Astrocyte (in vitro differentiated cells and primary cell): ENCODE measurements at regions not wholly inside any gene's neighbourhood (a gene's known extent, or its start where the extent isn't known, plus 50 kb on each side); places are given as distances from the start of the nearest gene placed in this dataset.

Source experiments
- DNase-seq: peaks from one replicate; pipeline ENCODE4 v3.0.0-alpha.2; 2010; ENCODE audit warnings: low read depth
- FAIRE-seq: peaks from 2 replicates; lab custom pipeline; 2011; peaks lifted over from hg19 to GRCh38; lab: Jason Lieb, UNC
- H2AFZ ChIP-seq: 2 replicates; pipeline ENCODE4 v1.6.0; 2012; ENCODE audit warnings: low read depth, low read length, inconsistent platforms
- H3K27ac ChIP-seq: 2 replicates; pipeline ENCODE4 v1.5.1; 2011; ENCODE audit warnings: low read depth, low read length, inconsistent platforms
- H3K27me3 ChIP-seq: 2 replicates; pipeline ENCODE4 v1.6.0; 2011; ENCODE audit warnings: low read length, inconsistent platforms; ENCODE audit not compliant: insufficient read depth
- H3K36me3 ChIP-seq: 2 replicates; pipeline ENCODE4 v1.5.1; 2011; ENCODE audit warnings: low read length, inconsistent platforms; ENCODE audit not compliant: insufficient read depth
- H3K4me1 ChIP-seq: 2 replicates; pipeline ENCODE4 v1.5.1; 2011; ENCODE audit warnings: low read length, inconsistent platforms; ENCODE audit not compliant: insufficient read depth
- H3K4me2 ChIP-seq: 2 replicates; pipeline ENCODE4 v1.6.0; 2012; ENCODE audit warnings: low read length, inconsistent platforms
- H3K4me3 ChIP-seq: 2 replicates; pipeline ENCODE4 v1.5.1; 2011; ENCODE audit warnings: low read depth, mild to moderate bottlenecking, low read length, inconsistent platforms; ENCODE audit not compliant: insufficient read depth
- H3K79me2 ChIP-seq: 2 replicates; pipeline ENCODE4 v1.6.0; 2012; ENCODE audit warnings: mild to moderate bottlenecking, low read length, inconsistent platforms; ENCODE audit not compliant: insufficient read depth
- H3K9ac ChIP-seq: 2 replicates; pipeline ENCODE4 v1.6.0; 2012; ENCODE audit warnings: mild to moderate bottlenecking, low read length, inconsistent platforms
- H3K9me3 ChIP-seq: 2 replicates; pipeline ENCODE4 v1.5.1; 2012; ENCODE audit warnings: low read depth, mild to moderate bottlenecking, low read length, inconsistent platforms; ENCODE audit not compliant: insufficient read depth
- H4K20me1 ChIP-seq: 2 replicates; pipeline ENCODE4 v1.6.0; 2012; ENCODE audit warnings: low read length, inconsistent platforms; ENCODE audit not compliant: insufficient read depth
- H3K27ac Mint-ChIP-seq: one replicate; pipeline ENCODE4 v1.8.0; 2021; ENCODE audit warnings: mild to moderate bottlenecking, mixed read lengths; ENCODE audit not compliant: unreplicated experiment
- H3K27me3 Mint-ChIP-seq: one replicate; pipeline ENCODE4 v1.8.0; 2021; ENCODE audit warnings: low read depth, mixed read lengths; ENCODE audit not compliant: unreplicated experiment
- H3K36me3 Mint-ChIP-seq: one replicate; pipeline ENCODE4 v1.8.0; 2021; ENCODE audit warnings: low read depth, mixed read lengths; ENCODE audit not compliant: unreplicated experiment
- H3K4me1 Mint-ChIP-seq: one replicate; pipeline ENCODE4 v1.8.0; 2021; ENCODE audit warnings: low read depth, mixed read lengths; ENCODE audit not compliant: unreplicated experiment
- H3K4me3 Mint-ChIP-seq: one replicate; pipeline ENCODE4 v1.8.0; 2021; ENCODE audit warnings: mild to moderate bottlenecking, moderate library complexity, mixed read lengths; ENCODE audit not compliant: unreplicated experiment
- H3K9me3 Mint-ChIP-seq: one replicate; pipeline ENCODE4 v1.8.0; 2021; ENCODE audit warnings: mild to moderate bottlenecking, mixed read lengths; ENCODE audit not compliant: unreplicated experiment
- EZH2 ChIP-seq: IDR thresholded peaks from 2 replicates; pipeline ENCODE4 v1.6.1; 2012; ENCODE audit warnings: mild to moderate bottlenecking, low read length, inconsistent platforms; ENCODE audit not compliant: insufficient read depth
- TF ChIP-seq, protein P1 (sequence below): IDR thresholded peaks from 2 replicates; pipeline ENCODE4 v1.5.1; 2011; ENCODE audit warnings: low read depth, mild to moderate bottlenecking, inconsistent platforms, low read length, moderate library complexity; ENCODE audit not compliant: insufficient read depth

- H3K4me3 ChIP-seq = no peak overlapping the region
- H3K27ac ChIP-seq = no peak overlapping the region
- no peak overlapping the region for H3K9ac ChIP-seq
- Mint-ChIP-seq H3K27ac (no peak overlapping the region), H3K9me3 (peaks cover 5% of the 10 kb centered on the region), H3K4me1 (peaks cover 3% of the 10 kb centered on the region), H3K27me3 (peaks cover 28% of the 10 kb centered on the region), H3K4me3 (no peak overlapping the region), H3K36me3 (no peaks in the 10 kb centered on the region)
- no peak overlapping the region for H3K4me2 ChIP-seq
- no peaks in the 10 kb centered on the region for H3K36me3 ChIP-seq
- DNase-seq (no peak), FAIRE-seq (no peak)
- no peaks in the 10 kb centered on the region for H3K9me3 ChIP-seq
- H2AFZ ChIP-seq = no peak overlapping the region
- no peaks in the 10 kb centered on the region for H3K79me2 ChIP-seq
- H3K27me3 ChIP-seq = no peaks in the 10 kb centered on the region
- H4K20me1 ChIP-seq = no peaks in the 10 kb centered on the region
- H3K4me1 ChIP-seq = no peaks in the 10 kb centered on the region
- no peak for TF ChIP-seq EZH2
- TF ChIP-seq, protein P1, sequence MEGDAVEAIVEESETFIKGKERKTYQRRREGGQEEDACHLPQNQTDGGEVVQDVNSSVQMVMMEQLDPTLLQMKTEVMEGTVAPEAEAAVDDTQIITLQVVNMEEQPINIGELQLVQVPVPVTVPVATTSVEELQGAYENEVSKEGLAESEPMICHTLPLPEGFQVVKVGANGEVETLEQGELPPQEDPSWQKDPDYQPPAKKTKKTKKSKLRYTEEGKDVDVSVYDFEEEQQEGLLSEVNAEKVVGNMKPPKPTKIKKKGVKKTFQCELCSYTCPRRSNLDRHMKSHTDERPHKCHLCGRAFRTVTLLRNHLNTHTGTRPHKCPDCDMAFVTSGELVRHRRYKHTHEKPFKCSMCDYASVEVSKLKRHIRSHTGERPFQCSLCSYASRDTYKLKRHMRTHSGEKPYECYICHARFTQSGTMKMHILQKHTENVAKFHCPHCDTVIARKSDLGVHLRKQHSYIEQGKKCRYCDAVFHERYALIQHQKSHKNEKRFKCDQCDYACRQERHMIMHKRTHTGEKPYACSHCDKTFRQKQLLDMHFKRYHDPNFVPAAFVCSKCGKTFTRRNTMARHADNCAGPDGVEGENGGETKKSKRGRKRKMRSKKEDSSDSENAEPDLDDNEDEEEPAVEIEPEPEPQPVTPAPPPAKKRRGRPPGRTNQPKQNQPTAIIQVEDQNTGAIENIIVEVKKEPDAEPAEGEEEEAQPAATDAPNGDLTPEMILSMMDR = no peak
These were observed 116.2 kb upstream of the GPR26 start for GRCh38 chr10:123549761-123550454.

- H3K79me2 ChIP-seq = no peaks in the 10 kb centered on the region
- no peaks in the 10 kb centered on the region for H4K20me1 ChIP-seq
- H3K9ac ChIP-seq = no peak overlapping the region
- H3K9me3 ChIP-seq = no peaks in the 10 kb centered on the region
- no peak overlapping the region for H3K27ac ChIP-seq
- Mint-ChIP-seq H3K9me3 (peaks cover 5% of the 10 kb centered on the region), H3K36me3 (no peaks in the 10 kb centered on the region), H3K4me1 (peaks cover 3% of the 10 kb centered on the region), H3K27ac (no peak overlapping the region), H3K27me3 (peaks cover 36% of the 10 kb centered on the region), H3K4me3 (no peak overlapping the region)
- H3K27me3 ChIP-seq = no peaks in the 10 kb centered on the region
- H3K4me3 ChIP-seq = no peak overlapping the region
- no peaks in the 10 kb centered on the region for H3K4me1 ChIP-seq
- FAIRE-seq (no peak), DNase-seq (no peak)
- H3K4me2 ChIP-seq = no peak overlapping the region
- TF ChIP-seq EZH2 = no peak
- TF ChIP-seq, protein P1 = no peak
- H2AFZ ChIP-seq = no peak overlapping the region
- H3K36me3 ChIP-seq = no peaks in the 10 kb centered on the region
These were observed 115.5 kb upstream of the GPR26 start for GRCh38 chr10:123550675-123551096.

GRCh38 chr10:123551259-123551658 is 114.9 kb upstream of the GPR26 start:
- no peak overlapping the region for H2AFZ ChIP-seq
- Mint-ChIP-seq H3K9me3 (peaks cover 5% of the 10 kb centered on the region), H3K36me3 (no peaks in the 10 kb centered on the region), H3K4me3 (no peak overlapping the region), H3K4me1 (peaks cover 3% of the 10 kb centered on the region), H3K27ac (no peak overlapping the region), H3K27me3 (peaks cover 40% of the 10 kb centered on the region)
- DNase-seq (no peak), FAIRE-seq (no peak)
- no peak overlapping the region for H3K9ac ChIP-seq
- no peak overlapping the region for H3K4me3 ChIP-seq
- H3K4me1 ChIP-seq = no peaks in the 10 kb centered on the region
- H3K27ac ChIP-seq = no peak overlapping the region
- no peak overlapping the region for H3K4me2 ChIP-seq
- H3K79me2 ChIP-seq = no peaks in the 10 kb centered on the region
- no peaks in the 10 kb centered on the region for H4K20me1 ChIP-seq
- TF ChIP-seq, protein P1 = no peak
- no peak for TF ChIP-seq EZH2
- H3K27me3 ChIP-seq = no peaks in the 10 kb centered on the region
- no peaks in the 10 kb centered on the region for H3K36me3 ChIP-seq
- no peaks in the 10 kb centered on the region for H3K9me3 ChIP-seq
